MM.1S (cell line): ENCODE measurements at regions not wholly inside any gene's neighbourhood (a gene's known extent, or its start where the extent isn't known, plus 50 kb on each side); places are given as distances from the start of the nearest gene placed in this dataset.

Experiments
- EZH2 ChIP-seq: fragments of 300-600 bp; sonication (generic); optimal IDR thresholded peaks from 2 replicates; pipeline ENCODE3; 2017; ENCODE audit warnings: low read depth, mild to moderate bottlenecking, antibody characterized with exemption, low read length, mixed read lengths
- TF ChIP-seq, protein P1 (sequence below): fragments of 300-600 bp; sonication (generic); IDR thresholded peaks from 2 replicates; pipeline ENCODE4 v1.5.1; 2016; ENCODE audit warnings: antibody characterized with exemption, low read length, mixed read lengths

DNA sequence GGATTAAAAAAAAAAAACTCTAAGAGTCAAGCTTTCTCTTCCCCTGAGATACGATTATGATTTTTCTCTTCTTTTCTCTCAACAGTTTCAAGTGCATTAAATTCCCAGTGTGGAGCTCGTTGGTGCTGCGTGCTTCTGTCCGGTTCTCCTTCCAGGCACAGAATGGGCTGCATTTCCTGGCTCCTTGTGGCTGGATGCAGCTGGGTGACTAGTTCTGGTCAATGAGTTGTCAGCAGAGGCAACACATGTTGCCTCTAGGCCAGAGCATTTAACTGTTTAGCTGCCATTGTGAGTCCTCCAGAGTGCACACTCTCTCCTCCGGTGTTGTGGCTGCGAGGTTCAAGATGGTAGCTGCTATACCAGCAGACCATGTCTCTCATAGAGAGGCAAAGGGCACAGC is 312.9 kb downstream of the RRAGC start:
- TF ChIP-seq, protein P1, sequence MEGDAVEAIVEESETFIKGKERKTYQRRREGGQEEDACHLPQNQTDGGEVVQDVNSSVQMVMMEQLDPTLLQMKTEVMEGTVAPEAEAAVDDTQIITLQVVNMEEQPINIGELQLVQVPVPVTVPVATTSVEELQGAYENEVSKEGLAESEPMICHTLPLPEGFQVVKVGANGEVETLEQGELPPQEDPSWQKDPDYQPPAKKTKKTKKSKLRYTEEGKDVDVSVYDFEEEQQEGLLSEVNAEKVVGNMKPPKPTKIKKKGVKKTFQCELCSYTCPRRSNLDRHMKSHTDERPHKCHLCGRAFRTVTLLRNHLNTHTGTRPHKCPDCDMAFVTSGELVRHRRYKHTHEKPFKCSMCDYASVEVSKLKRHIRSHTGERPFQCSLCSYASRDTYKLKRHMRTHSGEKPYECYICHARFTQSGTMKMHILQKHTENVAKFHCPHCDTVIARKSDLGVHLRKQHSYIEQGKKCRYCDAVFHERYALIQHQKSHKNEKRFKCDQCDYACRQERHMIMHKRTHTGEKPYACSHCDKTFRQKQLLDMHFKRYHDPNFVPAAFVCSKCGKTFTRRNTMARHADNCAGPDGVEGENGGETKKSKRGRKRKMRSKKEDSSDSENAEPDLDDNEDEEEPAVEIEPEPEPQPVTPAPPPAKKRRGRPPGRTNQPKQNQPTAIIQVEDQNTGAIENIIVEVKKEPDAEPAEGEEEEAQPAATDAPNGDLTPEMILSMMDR: no peak
- no peak for TF ChIP-seq EZH2
